Lower lobe of right lung (tissue), 2 donors: ENCODE measurements at regions not wholly inside any gene's neighbourhood (a gene's known extent, or its start where the extent isn't known, plus 50 kb on each side); places are given as distances from the start of the nearest gene placed in this dataset.
"Not testable (repeated sequence)": the region's sequence is repeated elsewhere in the genome, so short reads cannot be mapped to it uniquely, and the experiment has no call there.

ENCODE experiments used
- ATAC-seq, 2 donors: fragments of 200-7000 bp; cut with Tn5 transposase; one replicate each; pipeline ENCODE4 v1.9.1; 2020 to 2022; ENCODE audit warnings: mild to moderate bottlenecking in 2 of 2, moderate library complexity in 2 of 2
- DNase-seq: peaks from one replicate; pipeline ENCODE4 v3.0.0-alpha.2; 2020
- H3K27ac ChIP-seq: fragments of 200-600 bp; one replicate; pipeline ENCODE4 v1.8.0; 2022
- H3K27me3 ChIP-seq: fragments of 200-600 bp; one replicate; pipeline ENCODE4 v1.8.0; 2022; ENCODE audit warnings: low read depth
- H3K36me3 ChIP-seq: fragments of 200-600 bp; one replicate; pipeline ENCODE4 v1.8.0; 2022; ENCODE audit warnings: mild to moderate bottlenecking
- H3K4me1 ChIP-seq: fragments of 200-600 bp; one replicate; pipeline ENCODE4 v1.8.0; 2022
- H3K4me3 ChIP-seq: fragments of 200-600 bp; one replicate; pipeline ENCODE4 v1.8.0; 2022; ENCODE audit warnings: mild to moderate bottlenecking
- H3K9me3 ChIP-seq: fragments of 200-600 bp; one replicate; pipeline ENCODE4 v1.8.0; 2022
- CTCF ChIP-seq: fragments of 200-600 bp; IDR thresholded peaks from one replicate; pipeline ENCODE4 v1.8.0; 2022; ENCODE audit warnings: antibody characterized with exemption, mild to moderate bottlenecking
- intact Hi-C: fragments of 100-400 bp; cut with DNase I; formaldehyde crosslinking; loops from one replicate; pipeline ENCODE4 v1.11.0; 2022
- donor health status: DM: no; HTN: yes; CAD: no; lungs with severe emphysema.

GRCh38 chr5:113760486-113760885 lies 247.0 kb downstream of the YTHDC2 start:
- Histone ChIP-seq H3K9me3 (no peaks in the 10 kb centered on the region), H3K27ac (no peak overlapping the region), H3K4me3 (no peak overlapping the region), H3K27me3 (no peaks in the 10 kb centered on the region), H3K36me3 (no peaks in the 10 kb centered on the region), H3K4me1 (no peaks in the 10 kb centered on the region)
- no peak for TF ChIP-seq CTCF
- intact Hi-C loops = no loop called here
- ATAC-seq (no peak), DNase-seq (no peak)

DNA sequence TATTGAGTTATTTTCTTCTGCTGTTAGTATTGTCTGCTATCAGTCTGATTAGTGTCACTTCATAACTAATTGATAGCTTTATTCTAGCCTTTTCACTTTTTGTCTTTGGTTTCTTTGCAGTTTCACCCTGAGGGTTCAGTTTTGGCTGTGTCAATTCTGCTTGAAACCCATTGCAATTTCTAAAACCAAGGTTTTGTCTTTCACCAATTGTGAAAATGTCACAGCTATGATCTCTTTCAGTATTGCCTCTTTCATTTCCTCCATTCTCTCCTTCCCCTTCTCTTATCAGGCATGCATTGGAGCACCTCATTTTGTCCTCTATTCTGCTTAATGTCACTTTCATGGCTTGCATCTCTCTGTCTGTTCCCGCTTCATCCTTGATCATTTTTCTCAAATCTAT lies 248.1 kb downstream of the YTHDC2 start:
- TF ChIP-seq CTCF = no peak
- H3K9me3 ChIP-seq = no peaks in the 10 kb centered on the region
- no peak for ATAC-seq
- H3K4me1 ChIP-seq = no peaks in the 10 kb centered on the region
- no peak overlapping the region for H3K4me3 ChIP-seq
- no peaks in the 10 kb centered on the region for H3K36me3 ChIP-seq
- no peaks in the 10 kb centered on the region for H3K27me3 ChIP-seq
- no peak overlapping the region for H3K27ac ChIP-seq
- no peak for DNase-seq
- intact Hi-C loops = no loop called here

DNA sequence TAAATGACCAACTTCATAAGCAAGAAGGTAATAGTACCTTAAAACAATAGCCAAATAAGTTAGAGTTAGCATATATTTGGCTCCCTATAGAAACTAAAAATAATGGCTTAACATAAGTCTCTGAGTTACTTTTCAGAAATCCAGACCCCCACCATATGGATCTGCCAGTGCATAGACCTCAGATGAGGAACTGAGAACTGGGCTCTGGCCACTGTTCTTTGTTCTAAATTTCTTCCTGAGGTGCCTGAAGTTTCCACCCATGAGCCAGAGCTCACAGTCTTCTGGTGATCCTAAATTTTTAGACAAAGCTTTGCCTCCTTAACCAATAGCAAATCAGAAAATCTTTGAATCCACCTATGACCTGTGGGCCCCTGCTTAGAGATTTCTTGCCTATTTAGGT lies 250.9 kb downstream of the YTHDC2 start:
- Histone ChIP-seq H3K4me1 (no peaks in the 10 kb centered on the region), H3K27me3 (no peaks in the 10 kb centered on the region), H3K27ac (no peak overlapping the region), H3K9me3 (peaks cover 9% of the 10 kb centered on the region), H3K36me3 (no peaks in the 10 kb centered on the region), H3K4me3 (no peak overlapping the region)
- no peak for DNase-seq
- no peak for ATAC-seq
- no peak for TF ChIP-seq CTCF
- intact Hi-C loops = no loop called here

- H3K36me3 ChIP-seq, ATAC-seq, DNase-seq, H3K4me1 ChIP-seq, H3K27me3 ChIP-seq, H3K27ac ChIP-seq, intact Hi-C loops, H3K9me3 ChIP-seq, H3K4me3 ChIP-seq: not testable (repeated sequence)
These were observed 253.3 kb downstream of the YTHDC2 start for GRCh38 chr5:113766827-113767226.

- ATAC-seq (no peak), DNase-seq (no peak)
- H3K4me3 ChIP-seq = no peak overlapping the region
- intact Hi-C loops = no loop called here
- no peak for TF ChIP-seq CTCF
- peaks cover 9% of the 10 kb centered on the region for H3K9me3 ChIP-seq
- H3K36me3 ChIP-seq = no peaks in the 10 kb centered on the region
- no peaks in the 10 kb centered on the region for H3K27me3 ChIP-seq
- no peak overlapping the region for H3K27ac ChIP-seq
- H3K4me1 ChIP-seq = no peaks in the 10 kb centered on the region
These were observed 257.2 kb downstream of the YTHDC2 start for GRCh38 chr5:113770648-113771047.

DNA sequence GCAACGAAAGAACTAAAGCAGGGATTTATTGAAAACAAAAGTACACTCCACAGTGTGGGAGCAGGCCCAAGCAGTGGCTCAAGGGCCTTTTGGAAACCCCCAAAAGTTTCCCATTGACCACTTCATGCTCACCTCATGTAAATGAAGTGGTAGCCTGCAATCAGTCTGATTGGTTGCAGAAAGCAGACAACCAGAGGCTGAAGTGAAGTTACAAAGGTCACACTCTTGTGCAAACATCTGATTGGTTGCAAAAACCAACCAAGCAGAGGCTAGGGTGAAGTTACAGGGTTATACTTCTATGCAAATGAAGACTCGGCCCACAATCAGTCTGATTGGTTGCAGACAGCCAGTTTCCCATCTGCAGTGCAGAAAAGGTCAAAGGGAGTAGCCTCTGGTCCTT lies 258.0 kb downstream of the YTHDC2 start:
- TF ChIP-seq CTCF = no peak
- Histone ChIP-seq H3K4me3 (no peak overlapping the region), H3K36me3 (no peaks in the 10 kb centered on the region), H3K4me1 (no peaks in the 10 kb centered on the region), H3K27ac (no peak overlapping the region), H3K27me3 (no peaks in the 10 kb centered on the region), H3K9me3 (peaks cover 9% of the 10 kb centered on the region)
- ATAC-seq = no peak
- intact Hi-C loops = no loop called here
- DNase-seq = no peak
